KMS-11 (cell line): ENCODE measurements at regions not wholly inside any gene's neighbourhood (a gene's known extent, or its start where the extent isn't known, plus 50 kb on each side); places are given as distances from the start of the nearest gene placed in this dataset.

Experiments
- H2AFZ ChIP-seq: fragments of 200-600 bp; sonication (generic); 2 replicates; pipeline ENCODE4 v1.6.1; 2016; ENCODE audit warnings: antibody characterized with exemption, mixed run types, low read depth
- H3K27ac ChIP-seq: fragments of 200-600 bp; sonication (generic); 2 replicates; pipeline ENCODE4 v1.6.1; 2016; ENCODE audit warnings: mild to moderate bottlenecking, mixed run types
- H3K27me3 ChIP-seq: fragments of 200-600 bp; sonication (generic); 2 replicates; pipeline ENCODE4 v1.6.1; 2017; ENCODE audit warnings: mild to moderate bottlenecking, low read depth, mixed run types, moderate library complexity; ENCODE audit not compliant: insufficient read depth
- H3K36me3 ChIP-seq: fragments of 200-600 bp; sonication (generic); 2 replicates; pipeline ENCODE4 v1.6.1; 2017; ENCODE audit warnings: mild to moderate bottlenecking, mixed run types; ENCODE audit not compliant: insufficient read depth
- H3K4me1 ChIP-seq: fragments of 200-600 bp; sonication (generic); 2 replicates; pipeline ENCODE4 v1.6.1; 2016; ENCODE audit warnings: mild to moderate bottlenecking, low read depth, mixed run types; ENCODE audit not compliant: poor library complexity, severe bottlenecking
- H3K4me2 ChIP-seq: fragments of 200-600 bp; sonication (generic); 2 replicates; pipeline ENCODE4 v1.7.0; 2016; ENCODE audit warnings: mild to moderate bottlenecking, mixed run types
- H3K4me3 ChIP-seq: fragments of 200-600 bp; sonication (generic); IDR thresholded peaks from 2 replicates; pipeline ENCODE4 v1.6.1; 2017; ENCODE audit warnings: low read depth, low read length, mixed read lengths; ENCODE audit not compliant: insufficient read depth
- H3K79me2 ChIP-seq: fragments of 200-600 bp; sonication (generic); 2 replicates; pipeline ENCODE4 v1.6.1; 2016; ENCODE audit warnings: low read depth, mixed run types; ENCODE audit not compliant: insufficient read depth
- H3K9ac ChIP-seq: fragments of 200-600 bp; sonication (generic); 2 replicates; pipeline ENCODE4 v1.6.1; 2016; ENCODE audit warnings: mild to moderate bottlenecking, mixed run types
- H4K20me1 ChIP-seq: fragments of 200-600 bp; sonication (generic); 2 replicates; pipeline ENCODE4 v1.6.1; 2016; ENCODE audit warnings: mild to moderate bottlenecking, mixed run types; ENCODE audit not compliant: insufficient read depth
- TF ChIP-seq, protein P1 (sequence below): fragments of 200-600 bp; sonication (generic); conservative IDR thresholded peaks from 2 replicates; pipeline ENCODE4 v1.6.1; 2017; ENCODE audit warnings: low read depth, mild to moderate bottlenecking, antibody characterized with exemption, low read length, moderate library complexity, mixed read lengths

DNA sequence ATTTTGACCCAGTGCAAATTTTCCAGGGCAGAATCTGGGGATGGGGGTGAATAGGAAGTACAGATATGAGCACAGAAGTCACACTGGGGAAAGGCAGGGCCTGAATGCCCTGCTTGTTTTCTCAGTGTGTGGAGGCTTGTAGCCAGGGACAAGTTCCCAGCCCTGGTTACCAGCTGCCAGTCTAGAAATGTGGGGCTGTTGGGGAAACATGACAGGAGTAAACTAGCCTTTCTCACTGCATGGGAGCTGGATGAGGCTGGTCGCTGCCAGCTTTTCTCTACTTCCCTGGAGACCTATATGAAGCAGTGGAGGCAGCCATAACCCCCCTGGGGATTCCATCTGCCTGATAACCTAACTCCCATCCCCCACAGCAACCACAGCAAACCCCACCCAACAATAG, 2267.7 kb downstream of the PCDH9 start:
- H2AFZ ChIP-seq: no peak overlapping the region
- H3K4me2 ChIP-seq: no peak overlapping the region
- H4K20me1 ChIP-seq: no peaks in the 10 kb centered on the region
- no peaks in the 10 kb centered on the region for H3K4me1 ChIP-seq
- H3K27me3 ChIP-seq: no peaks in the 10 kb centered on the region
- no peak overlapping the region for H3K4me3 ChIP-seq
- TF ChIP-seq, protein P1, sequence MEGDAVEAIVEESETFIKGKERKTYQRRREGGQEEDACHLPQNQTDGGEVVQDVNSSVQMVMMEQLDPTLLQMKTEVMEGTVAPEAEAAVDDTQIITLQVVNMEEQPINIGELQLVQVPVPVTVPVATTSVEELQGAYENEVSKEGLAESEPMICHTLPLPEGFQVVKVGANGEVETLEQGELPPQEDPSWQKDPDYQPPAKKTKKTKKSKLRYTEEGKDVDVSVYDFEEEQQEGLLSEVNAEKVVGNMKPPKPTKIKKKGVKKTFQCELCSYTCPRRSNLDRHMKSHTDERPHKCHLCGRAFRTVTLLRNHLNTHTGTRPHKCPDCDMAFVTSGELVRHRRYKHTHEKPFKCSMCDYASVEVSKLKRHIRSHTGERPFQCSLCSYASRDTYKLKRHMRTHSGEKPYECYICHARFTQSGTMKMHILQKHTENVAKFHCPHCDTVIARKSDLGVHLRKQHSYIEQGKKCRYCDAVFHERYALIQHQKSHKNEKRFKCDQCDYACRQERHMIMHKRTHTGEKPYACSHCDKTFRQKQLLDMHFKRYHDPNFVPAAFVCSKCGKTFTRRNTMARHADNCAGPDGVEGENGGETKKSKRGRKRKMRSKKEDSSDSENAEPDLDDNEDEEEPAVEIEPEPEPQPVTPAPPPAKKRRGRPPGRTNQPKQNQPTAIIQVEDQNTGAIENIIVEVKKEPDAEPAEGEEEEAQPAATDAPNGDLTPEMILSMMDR: no peak
- H3K79me2 ChIP-seq: no peaks in the 10 kb centered on the region
- no peak overlapping the region for H3K27ac ChIP-seq
- H3K9ac ChIP-seq: no peak overlapping the region
- H3K36me3 ChIP-seq: no peaks in the 10 kb centered on the region

DNA sequence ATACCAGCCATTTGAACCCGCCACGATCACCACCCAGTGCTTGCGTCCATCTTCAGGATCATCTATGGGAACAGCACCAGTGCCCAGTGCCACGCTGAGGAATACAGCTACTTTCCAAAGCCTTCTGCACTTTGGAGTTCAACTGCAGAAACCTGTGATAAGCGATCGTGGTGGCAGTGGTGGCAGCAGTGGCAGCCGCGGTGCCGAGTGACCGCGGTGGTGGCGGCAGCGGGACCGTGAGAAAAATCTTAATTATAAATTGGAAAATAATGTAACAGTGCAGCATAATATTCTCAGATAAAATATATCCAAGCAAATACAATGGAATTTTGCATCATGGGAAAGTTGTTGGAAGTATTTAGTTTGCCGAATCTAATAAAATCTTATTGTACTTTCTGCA, 2270.9 kb downstream of the PCDH9 start:
- Histone ChIP-seq H2AFZ (no peak overlapping the region), H3K4me3 (no peak overlapping the region), H3K9ac (no peak overlapping the region), H3K36me3 (no peaks in the 10 kb centered on the region), H3K79me2 (no peaks in the 10 kb centered on the region), H3K27ac (no peak overlapping the region), H3K4me2 (no peak overlapping the region), H3K4me1 (no peaks in the 10 kb centered on the region), H4K20me1 (no peaks in the 10 kb centered on the region), H3K27me3 (no peaks in the 10 kb centered on the region)
- TF ChIP-seq, protein P1: no peak

DNA sequence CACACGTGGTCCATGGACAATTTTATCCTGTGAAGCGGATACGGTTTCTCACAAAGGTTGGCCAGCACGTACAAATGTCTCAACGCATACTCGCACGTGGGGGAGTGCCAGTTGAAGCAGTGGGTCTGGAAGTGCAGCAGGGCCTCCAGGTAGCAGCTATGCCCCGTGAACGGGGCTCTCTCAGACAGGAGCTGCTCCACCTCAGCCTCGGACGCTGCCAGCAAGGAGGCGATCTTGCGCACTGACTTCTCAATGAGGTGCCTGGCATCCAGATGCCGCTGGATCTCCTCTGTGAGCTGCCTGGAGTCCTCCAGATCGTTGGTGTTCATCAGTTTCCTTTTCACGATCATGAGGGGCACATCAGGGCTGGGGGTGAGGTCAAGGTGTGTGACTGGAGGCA, 2272.0 kb downstream of the PCDH9 start:
- no peaks in the 10 kb centered on the region for H3K79me2 ChIP-seq
- no peak overlapping the region for H3K4me2 ChIP-seq
- TF ChIP-seq, protein P1: no peak
- no peak overlapping the region for H3K9ac ChIP-seq
- no peak overlapping the region for H2AFZ ChIP-seq
- no peaks in the 10 kb centered on the region for H3K36me3 ChIP-seq
- H4K20me1 ChIP-seq: no peaks in the 10 kb centered on the region
- H3K4me1 ChIP-seq: no peaks in the 10 kb centered on the region
- no peak overlapping the region for H3K27ac ChIP-seq
- no peak overlapping the region for H3K4me3 ChIP-seq
- no peaks in the 10 kb centered on the region for H3K27me3 ChIP-seq

GRCh38 chr13:64938660-64939059, 2291.5 kb downstream of the PCDH9 start:
- H3K4me1 ChIP-seq: no peaks in the 10 kb centered on the region
- no peaks in the 10 kb centered on the region for H3K27me3 ChIP-seq
- no peak overlapping the region for H3K27ac ChIP-seq
- H3K36me3 ChIP-seq: no peaks in the 10 kb centered on the region
- no peaks in the 10 kb centered on the region for H3K79me2 ChIP-seq
- TF ChIP-seq, protein P1: no peak
- H2AFZ ChIP-seq: no peak overlapping the region
- no peak overlapping the region for H3K4me3 ChIP-seq
- H3K4me2 ChIP-seq: no peak overlapping the region
- H3K9ac ChIP-seq: no peak overlapping the region
- no peaks in the 10 kb centered on the region for H4K20me1 ChIP-seq

- no peaks in the 10 kb centered on the region for H3K79me2 ChIP-seq
- no peak overlapping the region for H3K27ac ChIP-seq
- H3K9ac ChIP-seq: no peak overlapping the region
- no peaks in the 10 kb centered on the region for H4K20me1 ChIP-seq
- TF ChIP-seq, protein P1: no peak
- no peak overlapping the region for H3K4me3 ChIP-seq
- H3K4me2 ChIP-seq: no peak overlapping the region
- H2AFZ ChIP-seq: no peak overlapping the region
- no peaks in the 10 kb centered on the region for H3K27me3 ChIP-seq
- no peaks in the 10 kb centered on the region for H3K36me3 ChIP-seq
- H3K4me1 ChIP-seq: no peaks in the 10 kb centered on the region
Observed at GRCh38 chr13:64937302-64937701, 2292.8 kb downstream of the PCDH9 start.
